H1 (cell line): ENCODE measurements at regions not wholly inside any gene's neighbourhood (a gene's known extent, or its start where the extent isn't known, plus 50 kb on each side); places are given as distances from the start of the nearest gene placed in this dataset.

Experiments used
- CTCF ChIA-PET: fragments of 300-600 bp; sonication (Branson Sonifier 250); formaldehyde crosslinking; loops from one replicate; lab custom pipeline; 2021; ENCODE audit not compliant: partially characterized antibody; lab: Charles Lee
- POLR2A ChIA-PET: fragments of 300-600 bp; sonication (Branson Sonifier 250); formaldehyde crosslinking; loops from one replicate; lab custom pipeline; 2021; ENCODE audit warnings: inconsistent platforms; ENCODE audit not compliant: partially characterized antibody; lab: Charles Lee
- DNase-seq, 2 experiments: peaks; one replicate each; pipeline versions ENCODE4 v3.0.0 to v3.0.0-alpha.2; 2010 to 2022; ENCODE audit warnings: low spot score in 2 of 2, low read depth in 1 of 2, mixed read lengths in 1 of 2
- FAIRE-seq: peaks from 2 replicates; lab custom pipeline; 2011; peaks lifted over from hg19 to GRCh38; lab: Jason Lieb, UNC
- H2AFZ ChIP-seq: 2 replicates; pipeline ENCODE4 v1.8.1; 2012; ENCODE audit warnings: low read length, inconsistent platforms
- H2AK5ac ChIP-seq: 2 replicates; pipeline ENCODE4 v1.6.1; 2013; ENCODE audit warnings: low read depth, low read length
- H2BK120ac ChIP-seq: replicated peaks from 2 replicates; pipeline ENCODE3; 2013; ENCODE audit warnings: low read depth, low read length, inconsistent platforms
- H2BK12ac ChIP-seq: 2 replicates; pipeline ENCODE4 v1.6.1; 2013; ENCODE audit warnings: low read depth, low read length
- H2BK15ac ChIP-seq: 2 replicates; pipeline ENCODE4 v1.6.1; 2013; ENCODE audit warnings: low read length
- H2BK20ac ChIP-seq: 2 replicates; pipeline ENCODE4 v1.6.1; 2013; ENCODE audit warnings: low read length
- H2BK5ac ChIP-seq: 2 replicates; pipeline ENCODE4 v1.6.1; 2013; ENCODE audit warnings: low read depth, low read length
- H3K14ac ChIP-seq: 2 replicates; pipeline ENCODE4 v1.6.1; 2013; ENCODE audit warnings: inconsistent platforms; ENCODE audit not compliant: insufficient read length
- H3K18ac ChIP-seq: 2 replicates; pipeline ENCODE4 v1.6.1; 2013; ENCODE audit warnings: low read length; ENCODE audit errors: extremely low read depth
- H3K23ac ChIP-seq: 2 replicates; pipeline ENCODE4 v1.6.1; 2013; ENCODE audit warnings: inconsistent platforms; ENCODE audit not compliant: insufficient read length
- H3K23me2 ChIP-seq: 2 replicates; pipeline ENCODE4 v1.6.1; 2013; ENCODE audit warnings: low read depth, low read length
- H3K27ac ChIP-seq: 2 replicates; pipeline ENCODE4 v1.6.1; 2011; ENCODE audit warnings: low read depth, low read length, inconsistent platforms
- H3K27me3 ChIP-seq, 4 experiments: replicated peaks in 1 of 4; 1 replicate in 1 of 4; 2 replicates in 3 of 4; pipeline versions ENCODE4 v1.6.1 to v1.8.1; 2011 to 2013; ENCODE audit warnings: low read length in 3 of 4, mild to moderate bottlenecking in 3 of 4, inconsistent platforms in 2 of 4, mixed read lengths in 2 of 4, moderate library complexity in 1 of 4; ENCODE audit not compliant: control insufficient read depth in 3 of 4, insufficient read depth in 3 of 4; ENCODE audit errors: extremely low read depth in 1 of 4
- H3K36me3 ChIP-seq, 4 experiments: 2 replicates each; pipeline versions ENCODE4 v1.6.1 to v1.8.1; 2011 to 2013; ENCODE audit warnings: mild to moderate bottlenecking in 4 of 4, low read length in 3 of 4, moderate library complexity in 2 of 4, control low read depth in 1 of 4, inconsistent platforms in 1 of 4; ENCODE audit not compliant: insufficient read depth in 4 of 4, control insufficient read depth in 2 of 4
- H3K4ac ChIP-seq: replicated peaks from 2 replicates; pipeline ENCODE3; 2013; ENCODE audit warnings: low read length, low read depth, mixed read lengths, inconsistent platforms; ENCODE audit not compliant: insufficient read length
- H3K4me1 ChIP-seq, 4 experiments: replicated peaks in 1 of 4; 1 replicate in 1 of 4; 2 replicates in 3 of 4; pipeline versions ENCODE4 v1.6.1 to v1.8.1; 2011 to 2013; ENCODE audit warnings: low read length in 3 of 4, inconsistent platforms in 2 of 4, mixed read lengths in 1 of 4; ENCODE audit not compliant: insufficient read depth in 4 of 4, control insufficient read depth in 3 of 4
- H3K4me2 ChIP-seq, 2 experiments: 2 replicates each; pipeline versions ENCODE4 v1.6.1 to v1.8.1; 2011 to 2013; ENCODE audit warnings: low read depth in 2 of 2, low read length in 2 of 2, control low read depth in 1 of 2, inconsistent platforms in 1 of 2, mild to moderate bottlenecking in 1 of 2; ENCODE audit not compliant: insufficient read depth in 1 of 2
- H3K4me3 ChIP-seq, 4 experiments: fragments of 200-600, 300-600 bp in 1 of 4; sonication (generic), shearing (Covaris generic), sonication (Bioruptor Twin) in 1 of 4; 2 replicates each; pipeline versions ENCODE4 v1.5.1 to v1.8.1; 2011 to 2016; ENCODE audit warnings: low read length in 4 of 4, low read depth in 3 of 4, control low read depth in 2 of 4, inconsistent platforms in 2 of 4, mild to moderate bottlenecking in 2 of 4, mixed read lengths in 1 of 4, moderate library complexity in 1 of 4; ENCODE audit not compliant: insufficient read depth in 2 of 4; ENCODE audit errors: extremely low read depth in 1 of 4
- H3K56ac ChIP-seq: replicated peaks from 2 replicates; pipeline ENCODE3; 2013; ENCODE audit warnings: low read depth, mild to moderate bottlenecking, mixed read lengths, low read length, inconsistent platforms; ENCODE audit not compliant: insufficient read length
- H3K79me1 ChIP-seq: 2 replicates; pipeline ENCODE4 v1.6.1; 2013; ENCODE audit warnings: low read depth, low read length, control low read depth
- H3K79me2 ChIP-seq, 2 experiments: 2 replicates each; pipeline versions ENCODE4 v1.6.1 to v1.8.1; 2012 to 2013; ENCODE audit warnings: low read length in 2 of 2, mild to moderate bottlenecking in 2 of 2, inconsistent platforms in 1 of 2; ENCODE audit not compliant: insufficient read depth in 2 of 2, control insufficient read depth in 1 of 2
- H3K9ac ChIP-seq, 4 experiments: replicated peaks in 1 of 4; 1 replicate in 1 of 4; 2 replicates in 3 of 4; pipeline versions ENCODE4 v1.6.1 to v1.8.1; 2011 to 2013; ENCODE audit warnings: low read depth in 3 of 4, low read length in 3 of 4, control low read depth in 2 of 4, mild to moderate bottlenecking in 2 of 4, moderate library complexity in 2 of 4, inconsistent platforms in 1 of 4; ENCODE audit errors: extremely low read depth in 1 of 4
- H3K9me3 ChIP-seq, 2 experiments: 2 replicates each; pipeline versions ENCODE4 v1.6.1 to v1.8.1; 2012 to 2013; ENCODE audit warnings: mild to moderate bottlenecking in 2 of 2, moderate library complexity in 2 of 2, control low read depth in 1 of 2, inconsistent platforms in 1 of 2, low read depth in 1 of 2, low read length in 1 of 2, mixed read lengths in 1 of 2; ENCODE audit not compliant: insufficient read depth in 2 of 2
- H4K20me1 ChIP-seq, 2 experiments: replicated peaks in 1 of 2; 2 replicates each; pipeline versions ENCODE3 to v1.8.1; 2011 to 2013; ENCODE audit warnings: inconsistent platforms in 2 of 2, low read length in 2 of 2, mild to moderate bottlenecking in 1 of 2; ENCODE audit not compliant: insufficient read depth in 2 of 2, control insufficient read depth in 1 of 2
- H4K5ac ChIP-seq: 2 replicates; pipeline ENCODE4 v1.6.1; 2013; ENCODE audit warnings: low read length, low read depth, mixed read lengths, inconsistent platforms; ENCODE audit not compliant: insufficient read length
- H4K8ac ChIP-seq: 2 replicates; pipeline ENCODE4 v1.8.0; 2013; ENCODE audit warnings: mild to moderate bottlenecking, moderate library complexity, low read length, inconsistent platforms; ENCODE audit not compliant: insufficient read depth; ENCODE audit errors: extremely low read depth
- H4K91ac ChIP-seq: replicated peaks from 2 replicates; pipeline ENCODE3; 2013; ENCODE audit warnings: low read length, mixed read lengths, inconsistent platforms; ENCODE audit not compliant: insufficient read length
- ASH2L ChIP-seq: fragments of 200-600, 300-600 bp; sonication (generic); IDR thresholded peaks from one replicate; pipeline ENCODE4 v1.7.1; 2017; ENCODE audit warnings: low read length
- ATF3 ChIP-seq: IDR thresholded peaks from 2 replicates; pipeline ENCODE4 v1.6.1; 2011; ENCODE audit warnings: low read depth, mild to moderate bottlenecking, low read length; ENCODE audit not compliant: insufficient read depth
- HDAC6 ChIP-seq: IDR thresholded peaks from one replicate; pipeline ENCODE4 v1.7.1; 2012; ENCODE audit warnings: low read depth, mild to moderate bottlenecking, inconsistent platforms, low read length, moderate library complexity
- JUND ChIP-seq: IDR thresholded peaks from 2 replicates; pipeline ENCODE4 v1.6.1; 2011; ENCODE audit warnings: mild to moderate bottlenecking, improper control_type of control experiment, low read length
- KDM4A ChIP-seq: IDR thresholded peaks from one replicate; pipeline ENCODE4 v1.7.1; 2012; ENCODE audit warnings: low read depth, mild to moderate bottlenecking, moderate library complexity, low read length, inconsistent platforms; ENCODE audit not compliant: severe bottlenecking
- RNF2 ChIP-seq: fragments of 200-900, 300-1000 bp; sonication (generic); IDR thresholded peaks from 2 replicates; pipeline ENCODE4 v1.7.1; 2016; ENCODE audit warnings: borderline replicate concordance, low read depth, mild to moderate bottlenecking, antibody characterized with exemption, low read length; ENCODE audit not compliant: poor library complexity, severe bottlenecking; ENCODE audit errors: missing control alignments
- SIRT6 ChIP-seq: IDR thresholded peaks from one replicate; pipeline ENCODE4 v1.7.1; 2012; ENCODE audit warnings: low read length, inconsistent platforms
- SP2 ChIP-seq: IDR thresholded peaks from 2 replicates; pipeline ENCODE4 v1.6.1; 2012; ENCODE audit warnings: mild to moderate bottlenecking, low read length, inconsistent platforms
- SRF ChIP-seq: IDR thresholded peaks from 2 replicates; pipeline ENCODE4 v1.6.1; 2011; ENCODE audit warnings: mild to moderate bottlenecking, low read depth, low read length, moderate library complexity
- TAF1 ChIP-seq: IDR thresholded peaks from 2 replicates; pipeline ENCODE4 v1.6.1; 2011; ENCODE audit warnings: mild to moderate bottlenecking, low read depth, low read length
- WGBS, 2 experiments: shearing (Covaris generic) in 1 of 2; methylation state at CpG; one replicate each; pipeline versions ENCODE4 v1.1.6 to v1.1.7; 2013 to 2015; ENCODE audit warnings: low lambda C conversion rate in 2 of 2, mixed read lengths in 2 of 2, inconsistent platforms in 1 of 2, low coverage in 1 of 2, missing lambda C conversion rate in 1 of 2; ENCODE audit not compliant: insufficient replicate concordance in 2 of 2, insufficient coverage in 1 of 2, insufficient read length in 1 of 2; ENCODE audit errors: extremely low coverage in 1 of 2, missing lambda C conversion rate in 1 of 2; 5-methylcytosine and 5-hydroxymethylcytosine counted together

GRCh38 chr12:86421333-86421732, 165.1 kb upstream of the MGAT4C start:
- no peak overlapping the region for H4K5ac ChIP-seq
- WGBS, 2 experiments = 91% methylated on average over 8 of the region's 8 CpGs; no CpG with 5 or more reads in 1 of the 2 experiments
- CTCF ChIA-PET = no interaction called here

More at GRCh38 chr12:86421333-86421732, 165.1 kb upstream of the MGAT4C start:
- Histone ChIP-seq H3K79me2 (no peaks in the 10 kb centered on the region), H3K14ac (no peak overlapping the region), H3K56ac (no peak overlapping the region), H3K4me3 (no peak overlapping the region), H3K27ac (no peak overlapping the region), H3K4me2 (no peak overlapping the region), H3K27me3 (no peaks in the 10 kb centered on the region), H3K23ac (no peak overlapping the region), H3K79me1 (no peaks in the 10 kb centered on the region), H2BK15ac (no peak overlapping the region), H3K9me3 (no peaks in the 10 kb centered on the region), H2BK12ac (no peak overlapping the region), H4K20me1 (no peaks in the 10 kb centered on the region), H3K23me2 (no peaks in the 10 kb centered on the region), H3K4ac (no peak overlapping the region), H2BK120ac (no peak overlapping the region), H3K9ac (no peak overlapping the region), H2BK5ac (no peak overlapping the region), H3K4me1 (no peaks in the 10 kb centered on the region), H3K18ac (no peak overlapping the region), H3K36me3 (no peaks in the 10 kb centered on the region), H4K91ac (no peak overlapping the region), H2AFZ (no peak overlapping the region), H4K8ac (no peak overlapping the region), H2BK20ac (no peak overlapping the region), H2AK5ac (no peak overlapping the region)
- POLR2A ChIA-PET = no interaction called here
- FAIRE-seq (no peak), DNase-seq (no peak)
- TF ChIP-seq JUND (no peak), RNF2 (no peak), HDAC6 (no peak), SRF (no peak), TAF1 (no peak), SP2 (no peak), KDM4A (no peak), ASH2L (no peak), ATF3 (no peak), SIRT6 (no peak)
